ENCODE measurements at regions not wholly inside any gene's neighbourhood (a gene's known extent, or its start where the extent isn't known, plus 50 kb on each side); places are given as distances from the start of the nearest gene placed in this dataset.

GRCh38 chr7:79684384-79684783, 230.9 kb upstream of the MAGI2 start:
- DNase-seq (ENCODE audit: low read depth): no peak
- no peak for TF ChIP-seq CTCF (conservative IDR thresholded peaks at IDR 0.05; ENCODE audit: low read length)
- H3K4me3 ChIP-seq (ENCODE audit: low read length): no peak overlapping the region

GRCh38 chr7:79683916-79684315, 230.4 kb upstream of the MAGI2 start:
- no peak overlapping the region for H3K4me3 ChIP-seq (ENCODE audit: low read length)
- TF ChIP-seq CTCF (conservative IDR thresholded peaks at IDR 0.05; ENCODE audit: low read length): no peak
- DNase-seq (ENCODE audit: low read depth): no peak

GRCh38 chr7:79683185-79683890, 229.9 kb upstream of the MAGI2 start:
- H3K4me3 ChIP-seq (ENCODE audit: low read length): no peak overlapping the region
- no peak for TF ChIP-seq CTCF (conservative IDR thresholded peaks at IDR 0.05; ENCODE audit: low read length)
- no peak for DNase-seq (ENCODE audit: low read depth)

GRCh38 chr7:79681454-79681853, 228.0 kb upstream of the MAGI2 start:
- no peak overlapping the region for H3K4me3 ChIP-seq (ENCODE audit: low read length)
- DNase-seq (ENCODE audit: low read depth): no peak
- no peak for TF ChIP-seq CTCF (conservative IDR thresholded peaks at IDR 0.05; ENCODE audit: low read length)

- TF ChIP-seq CTCF (conservative IDR thresholded peaks at IDR 0.05; ENCODE audit: low read length): no peak
- DNase-seq (ENCODE audit: low read depth): no peak
- no peak overlapping the region for H3K4me3 ChIP-seq (ENCODE audit: low read length)
Observed at GRCh38 chr7:79673969-79674368, 220.5 kb upstream of the MAGI2 start.

GRCh38 chr7:79673421-79673820, 220.0 kb upstream of the MAGI2 start:
- H3K4me3 ChIP-seq (ENCODE audit: low read length): no peak overlapping the region
- TF ChIP-seq CTCF (conservative IDR thresholded peaks at IDR 0.05; ENCODE audit: low read length): no peak
- DNase-seq (ENCODE audit: low read depth): no peak

- peak; percentile 9 for DNase-seq (ENCODE audit: low read depth)
- H3K4me3 ChIP-seq (ENCODE audit: low read length): no peak overlapping the region
- TF ChIP-seq CTCF (conservative IDR thresholded peaks at IDR 0.05; ENCODE audit: low read length): no peak
Observed at GRCh38 chr7:79668292-79668691, 214.8 kb upstream of the MAGI2 start.
